Thyroid gland (tissue), 4 donors: ENCODE measurements at regions not wholly inside any gene's neighbourhood (a gene's known extent, or its start where the extent isn't known, plus 50 kb on each side); places are given as distances from the start of the nearest gene placed in this dataset.

Experiments used
- DNase-seq, 2 donors: peaks; one replicate each; pipeline ENCODE4 v3.0.0-alpha.2; 2019
- H3K27ac ChIP-seq, 3 donors: fragments of 200-600 bp; sonication (generic); 1 replicate in 2 of 3; 2 replicates in 1 of 3; pipeline ENCODE4 v1.5.1; 2016 to 2019; ENCODE audit warnings: mild to moderate bottlenecking in 1 of 3, moderate library complexity in 1 of 3
- H3K27me3 ChIP-seq: fragments of 200-600 bp; sonication (generic); one replicate; pipeline ENCODE4 v1.5.1; 2019
- H3K36me3 ChIP-seq, 2 donors: fragments of 200-600 bp; sonication (generic); one replicate each; pipeline ENCODE4 v1.5.1; 2016 to 2019
- H3K4me1 ChIP-seq, 2 donors: fragments of 200-600 bp; sonication (generic); one replicate each; pipeline ENCODE4 v1.5.1; 2017 to 2019
- H3K4me3 ChIP-seq, 3 donors: fragments of 200-600 bp; sonication (generic); replicated peaks in 1 of 3; 1 replicate in 2 of 3; 2 replicates in 1 of 3; pipeline ENCODE4 v1.5.1; 2016; ENCODE audit warnings: mild to moderate bottlenecking in 1 of 3
- H3K9me3 ChIP-seq: fragments of 200-600 bp; sonication (generic); one replicate; pipeline ENCODE4 v1.5.1; 2017
- POLR2A ChIP-seq, 2 donors: fragments of 450-650 bp; IDR thresholded peaks; one replicate each; pipeline ENCODE4 v1.6.1; 2017; ENCODE audit warnings: antibody characterized with exemption in 2 of 2, mild to moderate bottlenecking in 2 of 2, moderate library complexity in 1 of 2
- WGBS, 2 donors: methylation state at CpG; one replicate each; pipeline ENCODE4 v1.1.5; 2017; 5-methylcytosine and 5-hydroxymethylcytosine counted together
- intact Hi-C: fragments of 100-400 bp; cut with DNase I; formaldehyde crosslinking; loops from one replicate; pipeline ENCODE4 v1.15.1; 2023
- TF ChIP-seq, protein P1 (sequence below), 6 experiments: fragments of 200-600 bp in 3 of 6; fragments of 450-650 bp in 3 of 6; sonication (generic) in 3 of 6; IDR thresholded peaks; one replicate each; pipeline ENCODE4 v1.5.1; 2016 to 2019; ENCODE audit warnings: antibody characterized with exemption in 6 of 6, mild to moderate bottlenecking in 2 of 6, inconsistent platforms in 1 of 6, moderate library complexity in 1 of 6

DNA sequence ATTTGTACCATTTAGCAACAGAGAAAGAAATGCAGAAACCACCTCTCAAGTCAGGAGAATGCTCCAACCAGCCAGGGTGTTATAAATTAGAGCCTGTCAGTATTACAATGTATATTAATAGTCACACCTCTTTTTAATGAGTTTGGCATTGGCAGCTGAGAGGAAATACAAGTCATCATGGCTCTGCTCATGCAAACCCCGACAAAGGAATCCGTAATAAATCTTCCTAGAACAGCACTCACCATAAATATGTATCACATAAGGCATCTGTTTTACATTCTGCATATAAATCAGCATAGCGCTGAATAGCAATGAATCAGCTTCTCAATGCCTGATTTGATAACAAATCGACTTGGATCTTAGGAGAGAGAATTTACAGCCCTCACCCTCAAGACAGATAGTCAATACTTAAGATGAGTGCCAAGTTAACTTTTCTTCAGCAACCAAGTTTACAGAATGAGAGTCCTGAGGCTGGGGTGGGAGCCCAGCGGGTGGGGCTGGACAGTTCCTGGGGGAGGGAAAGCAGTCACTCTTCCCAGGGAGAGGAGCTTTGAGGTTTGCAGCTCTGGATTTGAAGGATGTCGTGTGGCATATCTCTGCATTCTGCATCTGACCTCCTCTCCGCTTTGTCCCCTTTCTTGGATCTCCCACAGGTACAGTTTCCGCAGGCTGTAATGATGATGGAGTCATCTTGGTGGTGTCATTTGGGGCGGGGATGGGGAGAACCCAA lies 1034.4 kb upstream of the NR2F2 start:
- no peaks in the 10 kb centered on the region for H3K9me3 ChIP-seq
- H3K36me3 ChIP-seq, result no peaks in the 10 kb centered on the region
- no peak for DNase-seq
- TF ChIP-seq POLR2A (IDR thresholded peaks at IDR 0.05), result no peak
- TF ChIP-seq, protein P1, sequence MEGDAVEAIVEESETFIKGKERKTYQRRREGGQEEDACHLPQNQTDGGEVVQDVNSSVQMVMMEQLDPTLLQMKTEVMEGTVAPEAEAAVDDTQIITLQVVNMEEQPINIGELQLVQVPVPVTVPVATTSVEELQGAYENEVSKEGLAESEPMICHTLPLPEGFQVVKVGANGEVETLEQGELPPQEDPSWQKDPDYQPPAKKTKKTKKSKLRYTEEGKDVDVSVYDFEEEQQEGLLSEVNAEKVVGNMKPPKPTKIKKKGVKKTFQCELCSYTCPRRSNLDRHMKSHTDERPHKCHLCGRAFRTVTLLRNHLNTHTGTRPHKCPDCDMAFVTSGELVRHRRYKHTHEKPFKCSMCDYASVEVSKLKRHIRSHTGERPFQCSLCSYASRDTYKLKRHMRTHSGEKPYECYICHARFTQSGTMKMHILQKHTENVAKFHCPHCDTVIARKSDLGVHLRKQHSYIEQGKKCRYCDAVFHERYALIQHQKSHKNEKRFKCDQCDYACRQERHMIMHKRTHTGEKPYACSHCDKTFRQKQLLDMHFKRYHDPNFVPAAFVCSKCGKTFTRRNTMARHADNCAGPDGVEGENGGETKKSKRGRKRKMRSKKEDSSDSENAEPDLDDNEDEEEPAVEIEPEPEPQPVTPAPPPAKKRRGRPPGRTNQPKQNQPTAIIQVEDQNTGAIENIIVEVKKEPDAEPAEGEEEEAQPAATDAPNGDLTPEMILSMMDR (IDR thresholded peaks at IDR 0.05), result no peak
- WGBS, 2 donors, result 79% methylated on average over 9 of the region's 9 CpGs
- intact Hi-C loops, result no loop called here
- H3K27ac ChIP-seq, result no peak overlapping the region
- H3K27me3 ChIP-seq, result no peaks in the 10 kb centered on the region
- H3K4me1 ChIP-seq, result no peaks in the 10 kb centered on the region
- H3K4me3 ChIP-seq, result no peak overlapping the region

DNA sequence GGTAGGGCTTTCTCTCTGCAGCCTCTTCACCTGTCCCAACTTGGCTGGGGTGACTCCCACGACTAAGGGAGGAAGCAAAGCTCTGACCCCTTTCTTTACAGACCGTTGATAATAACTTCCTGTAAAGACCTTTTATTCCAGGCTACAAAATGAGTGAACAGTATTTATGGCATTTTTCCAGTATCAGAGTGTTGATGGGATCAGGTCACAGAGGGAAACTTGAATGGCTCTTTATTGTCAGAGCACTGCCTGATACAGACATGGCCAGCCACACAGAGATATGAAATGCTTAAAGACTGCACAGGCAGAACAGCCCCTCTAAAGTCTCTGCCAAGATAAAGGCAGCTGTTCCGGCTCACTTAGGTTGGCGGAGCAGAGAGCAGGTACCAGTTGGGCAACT lies 1033.9 kb upstream of the NR2F2 start:
- Histone ChIP-seq H3K4me3 (no peak overlapping the region), H3K36me3 (no peaks in the 10 kb centered on the region), H3K27me3 (no peaks in the 10 kb centered on the region), H3K27ac (no peak overlapping the region), H3K9me3 (no peaks in the 10 kb centered on the region), H3K4me1 (no peaks in the 10 kb centered on the region)
- TF ChIP-seq, protein P1 (IDR thresholded peaks at IDR 0.05), result no peak
- no peak for TF ChIP-seq POLR2A (IDR thresholded peaks at IDR 0.05)
- intact Hi-C loops, result no loop called here
- WGBS, 2 donors, result 42 to 53% methylated on average over 4 of the region's 4 CpGs
- DNase-seq, result no peak

DNA sequence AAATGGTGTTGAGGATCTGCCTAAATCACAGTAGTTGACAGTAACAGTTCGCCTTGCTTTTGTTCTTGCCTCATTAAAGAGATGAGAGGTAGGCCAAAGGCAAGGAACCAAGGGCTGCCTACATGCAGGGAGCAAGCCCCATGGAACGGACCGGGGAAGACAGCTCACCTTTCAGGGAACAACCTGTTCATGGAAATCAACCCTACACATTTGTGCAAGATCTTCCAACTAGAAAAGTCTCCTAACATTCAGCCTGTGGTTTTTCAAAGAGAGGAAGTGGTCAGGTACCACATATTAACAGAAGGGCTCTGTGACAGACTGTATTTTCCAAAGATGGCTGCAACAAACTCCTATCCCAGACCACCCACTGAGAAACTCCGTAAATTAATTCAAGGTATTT lies 1031.8 kb upstream of the NR2F2 start:
- H3K4me3 ChIP-seq, result no peak overlapping the region
- H3K27me3 ChIP-seq, result no peaks in the 10 kb centered on the region
- H3K27ac ChIP-seq, result no peak overlapping the region
- intact Hi-C loops, result no loop called here
- no peaks in the 10 kb centered on the region for H3K36me3 ChIP-seq
- no peak for DNase-seq
- peaks cover 0 to 6% of the 10 kb centered on the region in 2 donors for H3K4me1 ChIP-seq
- TF ChIP-seq, protein P1 (IDR thresholded peaks at IDR 0.05), result no peak
- TF ChIP-seq POLR2A (IDR thresholded peaks at IDR 0.05), result no peak
- H3K9me3 ChIP-seq, result no peaks in the 10 kb centered on the region
- WGBS, 2 donors, result 84 to 95% methylated on average over 4 of the region's 4 CpGs

DNA sequence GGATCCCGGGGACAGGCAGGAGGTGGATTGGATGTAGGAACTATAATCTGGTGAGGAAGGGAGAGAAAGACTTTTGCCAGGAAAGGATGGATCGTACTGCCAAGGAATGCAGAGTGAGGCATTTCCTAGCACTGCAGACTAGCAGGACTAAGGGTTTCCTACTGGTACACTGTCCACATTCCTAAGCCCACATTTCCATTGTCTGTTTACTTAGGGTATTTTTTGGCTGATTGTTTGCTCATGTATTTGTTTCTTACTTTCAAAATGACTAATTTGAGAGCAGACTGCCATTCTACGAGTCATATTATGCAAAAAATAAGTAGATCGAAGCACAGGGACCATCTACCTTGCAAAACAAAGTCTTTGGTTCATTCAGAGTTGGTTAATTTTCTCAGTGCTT lies 1029.5 kb upstream of the NR2F2 start:
- 70 to 80% methylated on average over 4 of the region's 4 CpGs for WGBS, 2 donors
- H3K27ac ChIP-seq, result peak overlapping the region in 2 of 3 donors; percentile 10 to 38

DNA sequence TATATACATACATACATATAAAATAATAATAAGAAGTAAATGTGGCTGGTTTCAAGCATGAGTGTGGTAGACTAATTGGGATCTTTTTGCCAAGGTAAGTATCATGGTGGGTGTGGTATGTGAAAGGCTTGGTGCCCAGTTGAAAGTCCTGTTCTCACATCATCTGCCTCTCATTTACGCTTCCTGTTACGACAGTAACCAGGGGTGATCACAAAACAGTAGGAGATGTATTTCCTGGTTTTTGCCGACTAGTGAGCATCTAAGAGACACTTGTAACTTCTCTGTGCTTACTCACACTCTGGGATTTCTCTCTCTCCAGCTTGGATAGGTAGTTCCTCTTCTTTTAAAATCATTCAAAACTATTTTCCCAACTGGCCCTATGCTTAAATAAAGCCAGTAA lies 1028.3 kb upstream of the NR2F2 start:
- Histone ChIP-seq H3K27me3 (no peaks in the 10 kb centered on the region), H3K36me3 (no peaks in the 10 kb centered on the region), H3K4me3 (no peak overlapping the region), H3K27ac (no peak overlapping the region), H3K4me1 (peaks cover 0 to 10% of the 10 kb centered on the region in 2 donors), H3K9me3 (no peaks in the 10 kb centered on the region)
- TF ChIP-seq, protein P1 (IDR thresholded peaks at IDR 0.05), result no peak
- no peak for TF ChIP-seq POLR2A (IDR thresholded peaks at IDR 0.05)
- intact Hi-C loops, result loop anchor here (10.0 kb wide), 1 partner anchor 487 kb away; no protein-coding TSS in a partner anchor
- WGBS, 2 donors, result 52% methylated on average over 3 of the region's 3 CpGs
- DNase-seq, result no peak

More for the DNA sequence above, 1029.5 kb upstream of the NR2F2 start:
- Histone ChIP-seq H3K4me1 (peaks cover 0 to 10% of the 10 kb centered on the region in 2 donors), H3K27me3 (no peaks in the 10 kb centered on the region), H3K9me3 (no peaks in the 10 kb centered on the region), H3K36me3 (no peaks in the 10 kb centered on the region), H3K4me3 (no peak overlapping the region)
- DNase-seq, result no peak
- no peak for TF ChIP-seq POLR2A (IDR thresholded peaks at IDR 0.05)
- TF ChIP-seq, protein P1 (IDR thresholded peaks at IDR 0.05), result no peak
- intact Hi-C loops, result loop anchor here (10.0 kb wide), 1 partner anchor 486 kb away; no protein-coding TSS in a partner anchor
